ENCODE measurements at regions not wholly inside any gene's neighbourhood (a gene's known extent, or its start where the extent isn't known, plus 50 kb on each side); places are given as distances from the start of the nearest gene placed in this dataset.
A peak's percentile ranks its signal among the peaks of the same experiment; 100 is the strongest.

- no peak overlapping the region for H3K4me3 ChIP-seq (ENCODE audit: low read depth, low read length)
- ChIA-PET POLR2A (no interaction called here), CTCF (interaction anchor here (0.6 to 1.3 kb wide), 3 partner anchors 21 to 517 kb away, joined by 3 to 4 read pairs (median 3); no protein-coding TSS in a partner anchor)
- H3K36me3 ChIP-seq (ENCODE audit: control insufficient read depth, insufficient read depth, low read length) = no peaks in the 10 kb centered on the region
- no peaks in the 10 kb centered on the region for H3K27me3 ChIP-seq (ENCODE audit: control insufficient read depth, insufficient read depth, low read length)
- TF ChIP-seq CTCF (IDR thresholded peaks at IDR 0.05; ENCODE audit: insufficient read depth, low read depth, low read length) = no peak
- no peak for DNase-seq (ENCODE audit: low read depth)
Measured at GRCh38 chr4:176894498-176894897, 101.8 kb upstream of the VEGFC start.

- ChIA-PET POLR2A (no interaction called here), CTCF (no interaction called here)
- H3K27me3 ChIP-seq (ENCODE audit: control insufficient read depth, insufficient read depth, low read length) = no peaks in the 10 kb centered on the region
- H3K36me3 ChIP-seq (ENCODE audit: control insufficient read depth, insufficient read depth, low read length) = no peaks in the 10 kb centered on the region
- TF ChIP-seq CTCF (IDR thresholded peaks at IDR 0.05; ENCODE audit: insufficient read depth, low read depth, low read length) = no peak
- DNase-seq (ENCODE audit: low read depth) = no peak
- no peak overlapping the region for H3K4me3 ChIP-seq (ENCODE audit: low read depth, low read length)
Measured at GRCh38 chr4:176896211-176896610, 103.5 kb upstream of the VEGFC start.

- ChIA-PET POLR2A (no interaction called here), CTCF (interaction anchor here (0.8 kb wide), 1 partner anchor 13 kb away, joined by 3 read pairs; no protein-coding TSS in a partner anchor)
Measured at GRCh38 chr4:176897226-176897625, 104.5 kb upstream of the VEGFC start.

GRCh38 chr4:176898791-176899190 is 106.1 kb upstream of the VEGFC start:
- POLR2A ChIA-PET = interaction anchor here (0.7 kb wide), 1 partner anchor 225 kb away, joined by 4 read pairs; no protein-coding TSS in a partner anchor
- no peak for TF ChIP-seq CTCF (IDR thresholded peaks at IDR 0.05; ENCODE audit: insufficient read depth, low read depth, low read length)
- CTCF ChIA-PET = interaction anchor here (0.7 kb wide), 1 partner anchor 24 kb away, joined by 4 read pairs; no protein-coding TSS in a partner anchor
- no peak for DNase-seq (ENCODE audit: low read depth)
- Histone ChIP-seq H3K27me3 (ENCODE audit: control insufficient read depth, insufficient read depth, low read length) (no peaks in the 10 kb centered on the region), H3K4me3 (ENCODE audit: low read depth, low read length) (no peak overlapping the region), H3K36me3 (ENCODE audit: control insufficient read depth, insufficient read depth, low read length) (no peaks in the 10 kb centered on the region)

More at GRCh38 chr4:176897226-176897625, 104.5 kb upstream of the VEGFC start:
- Histone ChIP-seq H3K36me3 (ENCODE audit: control insufficient read depth, insufficient read depth, low read length) (no peaks in the 10 kb centered on the region), H3K4me3 (ENCODE audit: low read depth, low read length) (no peak overlapping the region), H3K27me3 (ENCODE audit: control insufficient read depth, insufficient read depth, low read length) (no peaks in the 10 kb centered on the region)
- no peak for DNase-seq (ENCODE audit: low read depth)
- no peak for TF ChIP-seq CTCF (IDR thresholded peaks at IDR 0.05; ENCODE audit: insufficient read depth, low read depth, low read length)

- Histone ChIP-seq H3K4me3 (ENCODE audit: low read depth, low read length) (no peak overlapping the region), H3K27me3 (ENCODE audit: control insufficient read depth, insufficient read depth, low read length) (no peaks in the 10 kb centered on the region), H3K36me3 (ENCODE audit: control insufficient read depth, insufficient read depth, low read length) (no peaks in the 10 kb centered on the region)
- DNase-seq (ENCODE audit: low read depth) = peak; percentile 85
- TF ChIP-seq CTCF (IDR thresholded peaks at IDR 0.05; ENCODE audit: insufficient read depth, low read depth, low read length) = no peak
- CTCF ChIA-PET = interaction anchor here (0.9 to 1.1 kb wide), 2 partner anchors 12 to 62 kb away, joined by 3 read pairs; no protein-coding TSS in a partner anchor
- POLR2A ChIA-PET = no interaction called here
Measured at GRCh38 chr4:176902710-176903323, 110.1 kb upstream of the VEGFC start.
